SK-N-SH (cell line): ENCODE measurements at regions not wholly inside any gene's neighbourhood (a gene's known extent, or its start where the extent isn't known, plus 50 kb on each side); places are given as distances from the start of the nearest gene placed in this dataset.

Source experiments
- CTCF ChIP-seq: fragments of 200-600 bp; sonication (generic); IDR thresholded peaks from 2 replicates; pipeline ENCODE4 v1.6.1; 2017; ENCODE audit warnings: antibody characterized with exemption, mild to moderate bottlenecking, moderate library complexity
- GABPA ChIP-seq: IDR thresholded peaks from 2 replicates; pipeline ENCODE4 v1.4.0; 2012; ENCODE audit warnings: low read depth, mild to moderate bottlenecking
- SIN3A ChIP-seq: IDR thresholded peaks from 2 replicates; pipeline ENCODE4 v1.6.1; 2012; ENCODE audit warnings: low read depth, mild to moderate bottlenecking, low read length, moderate library complexity, borderline replicate concordance

DNA sequence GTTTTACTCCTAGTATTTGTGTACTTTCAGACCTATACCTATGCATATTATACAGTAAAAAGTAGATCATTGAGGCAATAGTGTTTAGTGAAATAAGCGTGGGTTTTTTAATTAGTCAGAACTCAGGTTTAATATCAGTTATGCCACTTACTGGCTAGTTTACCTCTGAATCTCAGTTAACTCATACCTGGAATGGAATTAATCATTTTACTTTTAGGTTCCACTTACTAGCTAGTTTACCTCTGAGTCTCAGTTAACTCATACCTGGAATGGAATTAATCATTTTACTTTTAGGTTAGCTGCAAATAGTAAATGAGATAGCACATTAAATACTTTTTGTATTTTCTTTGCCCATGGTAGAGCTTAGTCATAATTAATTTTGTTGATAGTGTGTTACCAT is 475.7 kb downstream of the CCER1 start:
- TF ChIP-seq GABPA, result no peak
- TF ChIP-seq SIN3A, result no peak
- no peak for TF ChIP-seq CTCF
